Lung (tissue), 11 donors: ENCODE measurements at regions not wholly inside any gene's neighbourhood (a gene's known extent, or its start where the extent isn't known, plus 50 kb on each side); places are given as distances from the start of the nearest gene placed in this dataset.

Source experiments
- ATAC-seq: fragments of 200-7000 bp; cut with Tn5 transposase; one replicate; pipeline ENCODE4 v1.9.1; 2020; ENCODE audit warnings: moderate number of reproducible peaks; ENCODE audit not compliant: insufficient read depth, low FRiP score
- DNase-seq, 3 donors: peaks; one replicate each; pipeline ENCODE4 v3.0.0-alpha.2; 2013 to 2017
- H3K27ac ChIP-seq, 2 donors: one replicate each; pipeline ENCODE4 v1.5.1; 2013; ENCODE audit warnings: mild to moderate bottlenecking in 2 of 2, moderate library complexity in 2 of 2, control low read depth in 1 of 2, inconsistent platforms in 1 of 2, low read depth in 1 of 2, low read length in 1 of 2
- H3K27me3 ChIP-seq, 3 donors: one replicate each; pipeline ENCODE4 v1.5.1; 2013; ENCODE audit warnings: low read length in 2 of 3; ENCODE audit not compliant: control insufficient read depth in 3 of 3, insufficient read depth in 3 of 3
- H3K36me3 ChIP-seq, 4 donors: one replicate each; pipeline ENCODE4 v1.5.1; 2013; ENCODE audit warnings: low read length in 4 of 4, mild to moderate bottlenecking in 1 of 4, moderate library complexity in 1 of 4; ENCODE audit not compliant: control insufficient read depth in 4 of 4, insufficient read depth in 4 of 4
- H3K4me1 ChIP-seq, 5 donors: one replicate each; pipeline ENCODE4 v1.5.1; 2013; ENCODE audit warnings: low read length in 5 of 5, mild to moderate bottlenecking in 2 of 5, moderate library complexity in 1 of 5; ENCODE audit not compliant: control insufficient read depth in 5 of 5, insufficient read depth in 5 of 5
- H3K4me3 ChIP-seq: one replicate; pipeline ENCODE4 v1.5.1; 2013; ENCODE audit warnings: mild to moderate bottlenecking, control low read depth, moderate library complexity
- H3K9ac ChIP-seq, 2 donors: one replicate each; pipeline ENCODE4 v1.5.1; 2013; ENCODE audit warnings: low read length in 2 of 2, control low read depth in 1 of 2; ENCODE audit not compliant: insufficient read depth in 1 of 2
- H3K9me3 ChIP-seq, 4 donors: one replicate each; pipeline ENCODE4 v1.5.1; 2013; ENCODE audit warnings: low read length in 3 of 4, mild to moderate bottlenecking in 1 of 4, moderate library complexity in 1 of 4; ENCODE audit not compliant: control insufficient read depth in 4 of 4, insufficient read depth in 3 of 4
- CTCF ChIP-seq: IDR thresholded peaks from 2 replicates; pipeline ENCODE4 v1.5.1; 2012; ENCODE audit warnings: mild to moderate bottlenecking; ENCODE audit errors: control extremely low read depth, extremely low read depth
- WGBS, 2 donors: extraction: QIAGEN DNeasy Blood & Tissue Kit; methylation state at CpG; one replicate each; pipeline ENCODE4 v1.1.7; 2013; 5-methylcytosine and 5-hydroxymethylcytosine counted together
- donor health status: control.
- donor health status: control.
- donor health status: Bipolar disorder and iron deficiency.
- donor health status: healthy.
- donor health status: DM: yes; HTN: yes; CAD: no.

GRCh38 chr2:235366807-235367206, 127.0 kb upstream of the AGAP1 start:
- no peaks in the 10 kb centered on the region for H3K27me3 ChIP-seq
- H3K27ac ChIP-seq: no peak overlapping the region
- no peaks in the 10 kb centered on the region for H3K36me3 ChIP-seq
- 66 to 75% methylated on average over 8 of the region's 8 CpGs for WGBS, 2 donors
- H3K9ac ChIP-seq: no peak overlapping the region
- no peak for TF ChIP-seq CTCF
- ATAC-seq (no peak), DNase-seq (no peak)
- no peak overlapping the region for H3K4me3 ChIP-seq
- peaks cover 0 to 3% (median 0%) of the 10 kb centered on the region in 4 donors for H3K9me3 ChIP-seq
- H3K4me1 ChIP-seq: peaks cover 0 to 10% (median 0%) of the 10 kb centered on the region in 5 donors

- no peak for DNase-seq
- ATAC-seq: no peak
- H3K4me1 ChIP-seq: peaks cover 0 to 4% (median 0%) of the 10 kb centered on the region in 5 donors
- H3K36me3 ChIP-seq: no peaks in the 10 kb centered on the region
- peaks cover 0 to 3% (median 0%) of the 10 kb centered on the region in 4 donors for H3K9me3 ChIP-seq
- H3K27ac ChIP-seq: no peak overlapping the region
- 80 to 90% methylated on average over 5 of the region's 5 CpGs for WGBS, 2 donors
- no peak for TF ChIP-seq CTCF
- no peak overlapping the region for H3K4me3 ChIP-seq
- no peak overlapping the region for H3K9ac ChIP-seq
- H3K27me3 ChIP-seq: no peaks in the 10 kb centered on the region
These were observed 122.8 kb upstream of the AGAP1 start for GRCh38 chr2:235371018-235371417.

- no peak overlapping the region for H3K9ac ChIP-seq
- no peaks in the 10 kb centered on the region for H3K4me1 ChIP-seq
- 74 to 77% methylated on average over 2 of the region's 2 CpGs for WGBS, 2 donors
- H3K9me3 ChIP-seq: peaks cover 0 to 3% (median 0%) of the 10 kb centered on the region in 4 donors
- H3K4me3 ChIP-seq: no peak overlapping the region
- TF ChIP-seq CTCF: no peak
- H3K27ac ChIP-seq: no peak overlapping the region
- H3K36me3 ChIP-seq: no peaks in the 10 kb centered on the region
- H3K27me3 ChIP-seq: no peaks in the 10 kb centered on the region
- DNase-seq (no peak), ATAC-seq (no peak)
These were observed 120.7 kb upstream of the AGAP1 start for GRCh38 chr2:235373171-235373570.

GRCh38 chr2:235377176-235377575, 116.7 kb upstream of the AGAP1 start:
- no peak for ATAC-seq
- no peaks in the 10 kb centered on the region for H3K36me3 ChIP-seq
- no peak overlapping the region for H3K9ac ChIP-seq
- H3K4me3 ChIP-seq: no peak overlapping the region
- H3K27me3 ChIP-seq: no peaks in the 10 kb centered on the region
- WGBS, 2 donors: 77 to 86% methylated on average over 4 of the region's 4 CpGs
- no peak overlapping the region for H3K27ac ChIP-seq
- no peak for TF ChIP-seq CTCF
- DNase-seq: no peak
- H3K4me1 ChIP-seq: no peaks in the 10 kb centered on the region
- no peaks in the 10 kb centered on the region for H3K9me3 ChIP-seq
